ENCODE measurements at regions not wholly inside any gene's neighbourhood (a gene's known extent, or its start where the extent isn't known, plus 50 kb on each side); places are given as distances from the start of the nearest gene placed in this dataset.
A peak's percentile ranks its signal among the peaks of the same experiment; 100 is the strongest.
"Not testable (repeated sequence)": the region's sequence is repeated elsewhere in the genome, so short reads cannot be mapped to it uniquely, and the experiment has no call there.

- no peak for DNase-seq
Measured at GRCh38 chr5:40274568-40274967, 405.1 kb upstream of the PTGER4 start.

- DNase-seq, result no peak
Measured at GRCh38 chr5:40273936-40274335, 405.8 kb upstream of the PTGER4 start.

- DNase-seq, result no peak
Measured at GRCh38 chr5:40271476-40271875, 408.2 kb upstream of the PTGER4 start.

- DNase-seq, result no peak
Measured at GRCh38 chr5:40270274-40270845, 409.4 kb upstream of the PTGER4 start.

- DNase-seq, result no peak
Measured at GRCh38 chr5:40268088-40268487, 411.6 kb upstream of the PTGER4 start.

- DNase-seq, result no peak
Measured at GRCh38 chr5:40266952-40267351, 412.8 kb upstream of the PTGER4 start.

- DNase-seq, result no peak
Measured at GRCh38 chr5:40261984-40262383, 417.7 kb upstream of the PTGER4 start.

- DNase-seq, result no peak
Measured at GRCh38 chr5:40260361-40260760, 419.4 kb upstream of the PTGER4 start.

GRCh38 chr5:40258222-40258621, 421.5 kb upstream of the PTGER4 start:
- peak; percentile 19 for DNase-seq

- no peak for DNase-seq
Measured at GRCh38 chr5:40240671-40241070, 439.0 kb upstream of the PTGER4 start.

GRCh38 chr5:40240111-40240510, 439.6 kb upstream of the PTGER4 start:
- no peak for DNase-seq

- DNase-seq, result no peak
Measured at GRCh38 chr5:40238066-40238745, 441.5 kb upstream of the PTGER4 start.

GRCh38 chr5:40235471-40236400, 444.0 kb upstream of the PTGER4 start:
- no peak for DNase-seq

- no peak for DNase-seq
Measured at GRCh38 chr5:40233268-40233667, 446.4 kb upstream of the PTGER4 start.

GRCh38 chr5:40227931-40228330, 451.8 kb upstream of the PTGER4 start:
- DNase-seq, result no peak

- no peak for DNase-seq
Measured at GRCh38 chr5:40227366-40227765, 452.3 kb upstream of the PTGER4 start.

GRCh38 chr5:40226906-40227305, 452.8 kb upstream of the PTGER4 start:
- no peak for DNase-seq

- DNase-seq, result not testable (repeated sequence)
Measured at GRCh38 chr5:40225147-40225546, 454.6 kb upstream of the PTGER4 start.

- no peak for DNase-seq
Measured at GRCh38 chr5:40224421-40224820, 455.3 kb upstream of the PTGER4 start.

GRCh38 chr5:40223884-40224402, 455.8 kb upstream of the PTGER4 start:
- DNase-seq, result no peak

- DNase-seq, result no peak
Measured at GRCh38 chr5:40221796-40222195, 457.9 kb upstream of the PTGER4 start.

- no peak for DNase-seq
Measured at GRCh38 chr5:40221255-40221654, 458.5 kb upstream of the PTGER4 start.

GRCh38 chr5:40220260-40220659, 459.5 kb upstream of the PTGER4 start:
- DNase-seq, result peak; percentile 4

GRCh38 chr5:40217553-40217952, 462.2 kb upstream of the PTGER4 start:
- no peak for DNase-seq
